Activated CD4-positive, alpha-beta memory T cell treated with anti-CD3 and anti-CD28 coated beads, Interleukin-2, amount 10 ng/mL, durations not matched to agents 7 days and 5 days (primary cell): ENCODE measurements at regions not wholly inside any gene's neighbourhood (a gene's known extent, or its start where the extent isn't known, plus 50 kb on each side); places are given as distances from the start of the nearest gene placed in this dataset.

Experiments used
- CTCF ChIA-PET: fragments of 350-600 bp; sonication (Branson Sonifier 250); formaldehyde crosslinking; loops from one replicate; lab custom pipeline; 2021; ENCODE audit warnings: antibody characterized with exemption, inconsistent platforms; lab: Charles Lee
- POLR2A ChIA-PET: fragments of 350-600 bp; sonication (Branson Sonifier 250); formaldehyde crosslinking; loops from one replicate; lab custom pipeline; 2021; ENCODE audit warnings: antibody characterized with exemption; lab: Charles Lee
- DNase-seq: peaks from one replicate; pipeline ENCODE4 v3.0.0-alpha.2; 2020
- H3K27ac Mint-ChIP-seq: one replicate; pipeline ENCODE4 v1.8.0; 2021; ENCODE audit warnings: mild to moderate bottlenecking, mixed read lengths
- H3K27me3 Mint-ChIP-seq: one replicate; pipeline ENCODE4 v1.8.0; 2021; ENCODE audit warnings: mixed read lengths
- H3K36me3 Mint-ChIP-seq: one replicate; pipeline ENCODE4 v1.8.0; 2021; ENCODE audit warnings: low read depth, mixed read lengths
- H3K4me1 Mint-ChIP-seq: one replicate; pipeline ENCODE4 v1.8.0; 2021; ENCODE audit warnings: mixed read lengths
- H3K4me3 Mint-ChIP-seq: one replicate; pipeline ENCODE4 v1.8.0; 2021; ENCODE audit warnings: mild to moderate bottlenecking, mixed read lengths
- H3K9me3 Mint-ChIP-seq: one replicate; pipeline ENCODE4 v1.8.0; 2021; ENCODE audit warnings: mixed read lengths

GRCh38 chr15:62934236-62934971 is 108.1 kb upstream of the TPM1 start:
- Mint-ChIP-seq H3K27me3 (peaks cover 20% of the 10 kb centered on the region), H3K36me3 (no peaks in the 10 kb centered on the region), H3K4me1 (no peaks in the 10 kb centered on the region), H3K4me3 (no peak overlapping the region), H3K27ac (no peak overlapping the region), H3K9me3 (no peaks in the 10 kb centered on the region)
- CTCF ChIA-PET = no interaction called here
- POLR2A ChIA-PET = no interaction called here
- DNase-seq = no peak

- Mint-ChIP-seq H3K27me3 (peaks cover 19% of the 10 kb centered on the region), H3K9me3 (no peaks in the 10 kb centered on the region), H3K4me3 (no peak overlapping the region), H3K27ac (no peak overlapping the region), H3K36me3 (no peaks in the 10 kb centered on the region), H3K4me1 (no peaks in the 10 kb centered on the region)
- CTCF ChIA-PET = no interaction called here
- DNase-seq = no peak
- POLR2A ChIA-PET = no interaction called here
Observed at GRCh38 chr15:62935300-62936081, 107.1 kb upstream of the TPM1 start.

- CTCF ChIA-PET = no interaction called here
- POLR2A ChIA-PET = no interaction called here
- peaks cover 1% of the 10 kb centered on the region for H3K4me1 Mint-ChIP-seq
- H3K9me3 Mint-ChIP-seq = no peaks in the 10 kb centered on the region
- no peaks in the 10 kb centered on the region for H3K36me3 Mint-ChIP-seq
- H3K27me3 Mint-ChIP-seq = peaks cover 17% of the 10 kb centered on the region
- H3K4me3 Mint-ChIP-seq = no peak overlapping the region
- no peak overlapping the region for H3K27ac Mint-ChIP-seq
- DNase-seq = no peak
Observed at GRCh38 chr15:62938825-62939224, 103.7 kb upstream of the TPM1 start.

- Mint-ChIP-seq H3K27ac (no peak overlapping the region), H3K36me3 (no peaks in the 10 kb centered on the region), H3K4me3 (no peak overlapping the region), H3K27me3 (peaks cover 17% of the 10 kb centered on the region), H3K9me3 (no peaks in the 10 kb centered on the region), H3K4me1 (peaks cover 1% of the 10 kb centered on the region)
- ChIA-PET CTCF (no interaction called here), POLR2A (no interaction called here)
- no peak for DNase-seq
Observed at GRCh38 chr15:62940093-62940754, 102.3 kb upstream of the TPM1 start.

GRCh38 chr15:62940755-62941361 is 101.7 kb upstream of the TPM1 start:
- POLR2A ChIA-PET = no interaction called here
- Mint-ChIP-seq H3K27ac (no peak overlapping the region), H3K9me3 (no peaks in the 10 kb centered on the region), H3K4me3 (no peak overlapping the region), H3K27me3 (peaks cover 13% of the 10 kb centered on the region), H3K4me1 (peaks cover 1% of the 10 kb centered on the region), H3K36me3 (no peaks in the 10 kb centered on the region)
- DNase-seq = no peak
- CTCF ChIA-PET = no interaction called here

- Mint-ChIP-seq H3K4me1 (peaks cover 1% of the 10 kb centered on the region), H3K4me3 (no peak overlapping the region), H3K27ac (no peak overlapping the region), H3K9me3 (no peaks in the 10 kb centered on the region), H3K36me3 (no peaks in the 10 kb centered on the region), H3K27me3 (peaks cover 13% of the 10 kb centered on the region)
- no peak for DNase-seq
- POLR2A ChIA-PET = no interaction called here
- CTCF ChIA-PET = no interaction called here
Observed at GRCh38 chr15:62941699-62942098, 100.8 kb upstream of the TPM1 start.

- Mint-ChIP-seq H3K4me1 (peaks cover 1% of the 10 kb centered on the region), H3K9me3 (no peaks in the 10 kb centered on the region), H3K36me3 (no peaks in the 10 kb centered on the region), H3K4me3 (no peak overlapping the region), H3K27me3 (peaks cover 15% of the 10 kb centered on the region), H3K27ac (no peak overlapping the region)
- DNase-seq = no peak
- CTCF ChIA-PET = no interaction called here
- POLR2A ChIA-PET = no interaction called here
Observed at GRCh38 chr15:62942428-62942827, 100.1 kb upstream of the TPM1 start.

- Mint-ChIP-seq H3K27me3 (peaks cover 30% of the 10 kb centered on the region), H3K27ac (no peak overlapping the region), H3K4me1 (peaks cover 1% of the 10 kb centered on the region), H3K4me3 (no peak overlapping the region), H3K9me3 (no peaks in the 10 kb centered on the region), H3K36me3 (no peaks in the 10 kb centered on the region)
- no peak for DNase-seq
- CTCF ChIA-PET = no interaction called here
- POLR2A ChIA-PET = no interaction called here
Observed at GRCh38 chr15:62945063-62945462, 97.5 kb upstream of the TPM1 start.

GRCh38 chr15:62945760-62946159 is 96.8 kb upstream of the TPM1 start:
- no peak overlapping the region for H3K27ac Mint-ChIP-seq
- POLR2A ChIA-PET = no interaction called here
- no peaks in the 10 kb centered on the region for H3K36me3 Mint-ChIP-seq
- peaks cover 30% of the 10 kb centered on the region for H3K27me3 Mint-ChIP-seq
- no peaks in the 10 kb centered on the region for H3K9me3 Mint-ChIP-seq
- CTCF ChIA-PET = no interaction called here
- H3K4me1 Mint-ChIP-seq = no peaks in the 10 kb centered on the region
- no peak for DNase-seq
- H3K4me3 Mint-ChIP-seq = no peak overlapping the region

- H3K36me3 Mint-ChIP-seq = no peaks in the 10 kb centered on the region
- DNase-seq = no peak
- no peak overlapping the region for H3K4me3 Mint-ChIP-seq
- no peak overlapping the region for H3K27ac Mint-ChIP-seq
- H3K9me3 Mint-ChIP-seq = no peaks in the 10 kb centered on the region
- H3K4me1 Mint-ChIP-seq = no peaks in the 10 kb centered on the region
- CTCF ChIA-PET = no interaction called here
- POLR2A ChIA-PET = no interaction called here
- H3K27me3 Mint-ChIP-seq = peaks cover 37% of the 10 kb centered on the region
Observed at GRCh38 chr15:62946940-62947339, 95.6 kb upstream of the TPM1 start.

GRCh38 chr15:62950462-62950931 is 92.0 kb upstream of the TPM1 start:
- DNase-seq = no peak
- no peaks in the 10 kb centered on the region for H3K4me1 Mint-ChIP-seq
- ChIA-PET POLR2A (no interaction called here), CTCF (no interaction called here)
- H3K36me3 Mint-ChIP-seq = no peaks in the 10 kb centered on the region
- peaks cover 53% of the 10 kb centered on the region for H3K27me3 Mint-ChIP-seq
- no peaks in the 10 kb centered on the region for H3K9me3 Mint-ChIP-seq
- H3K27ac Mint-ChIP-seq = no peak overlapping the region
- no peak overlapping the region for H3K4me3 Mint-ChIP-seq

- ChIA-PET POLR2A (no interaction called here), CTCF (no interaction called here)
- DNase-seq = no peak
- Mint-ChIP-seq H3K36me3 (no peaks in the 10 kb centered on the region), H3K9me3 (no peaks in the 10 kb centered on the region), H3K4me1 (no peaks in the 10 kb centered on the region), H3K27ac (no peak overlapping the region), H3K27me3 (peaks cover 53% of the 10 kb centered on the region), H3K4me3 (no peak overlapping the region)
Observed at GRCh38 chr15:62951481-62951880, 91.1 kb upstream of the TPM1 start.

- ChIA-PET POLR2A (no interaction called here), CTCF (no interaction called here)
- H3K36me3 Mint-ChIP-seq = no peaks in the 10 kb centered on the region
- DNase-seq = no peak
- no peak overlapping the region for H3K27ac Mint-ChIP-seq
- H3K9me3 Mint-ChIP-seq = no peaks in the 10 kb centered on the region
- no peak overlapping the region for H3K4me3 Mint-ChIP-seq
- H3K4me1 Mint-ChIP-seq = no peaks in the 10 kb centered on the region
- H3K27me3 Mint-ChIP-seq = peaks cover 44% of the 10 kb centered on the region
Observed at GRCh38 chr15:62953021-62953420, 89.5 kb upstream of the TPM1 start.
